GM12878 (cell line): ENCODE measurements at regions not wholly inside any gene's neighbourhood (a gene's known extent, or its start where the extent isn't known, plus 50 kb on each side); places are given as distances from the start of the nearest gene placed in this dataset.

Experiments used
- ATAC-seq: fragments of 200-7000 bp; cut with Tn5 transposase; 3 replicates; pipeline ENCODE4 v1.9.1; 2020; ENCODE audit warnings: mild to moderate bottlenecking, moderate library complexity
- BruUV-seq: library from RNA; stranded (reverse); fragments of 400-500 nt; replicated peaks from 2 replicates; lab custom pipeline; 2021; lab: Mats Ljungman, UMichigan
- CTCF ChIA-PET: fragments of 300-600 bp; sonication (Branson Sonifier 250); formaldehyde crosslinking; extraction: SDS; loops from one replicate; lab custom pipeline; 2021; ENCODE audit warnings: inconsistent platforms; lab: Yijun Ruan, JAX
- POLR2A ChIA-PET: fragments of 350-600 bp; formaldehyde crosslinking; extraction: SDS; loops from one replicate; lab custom pipeline; 2021; ENCODE audit warnings: inconsistent platforms; lab: Charles Lee
- RAD21 ChIA-PET: fragments of 300-600 bp; sonication (Branson Sonifier 250); formaldehyde crosslinking; loops from one replicate; lab custom pipeline; 2023; ENCODE audit warnings: antibody characterized with exemption; ENCODE audit not compliant: unreplicated experiment; lab: Charles Lee
- SMC1A ChIA-PET: fragments of 300-600 bp; sonication (Branson Sonifier 250); formaldehyde crosslinking; loops from one replicate; lab custom pipeline; 2023; ENCODE audit not compliant: unreplicated experiment, uncharacterized antibody; lab: Charles Lee
- DNase-seq: peaks from one replicate; pipeline ENCODE4 v3.0.0-alpha.2; 2011; ENCODE audit warnings: low read depth, low spot score
- FAIRE-seq: peaks from 3 replicates; lab custom pipeline; 2011; peaks lifted over from hg19 to GRCh38; lab: Jason Lieb, UNC
- H2AFZ ChIP-seq: 2 replicates; pipeline ENCODE4 v1.6.0; 2011; ENCODE audit warnings: low read depth, low read length, control low read depth; ENCODE audit not compliant: control insufficient read depth
- H3K27ac ChIP-seq: 2 replicates; pipeline ENCODE4 v1.5.1; 2011; ENCODE audit warnings: control low read depth; ENCODE audit not compliant: control insufficient read depth, insufficient read depth
- H3K27me3 ChIP-seq, 2 experiments: replicated peaks in 1 of 2; 2 replicates each; pipeline versions ENCODE4 v1.6.0 to v1.6.1; 2011; ENCODE audit warnings: low read length in 1 of 2; ENCODE audit not compliant: control insufficient read depth in 2 of 2, insufficient read depth in 2 of 2
- H3K36me3 ChIP-seq, 2 experiments: 2 replicates each; pipeline ENCODE4 v1.5.1; 2011; ENCODE audit warnings: low read length in 1 of 2; ENCODE audit not compliant: control insufficient read depth in 2 of 2, insufficient read depth in 2 of 2
- H3K4me1 ChIP-seq: 2 replicates; pipeline ENCODE4 v1.6.1; 2011; ENCODE audit warnings: mild to moderate bottlenecking, low read length, moderate library complexity, mixed read lengths; ENCODE audit not compliant: control insufficient read depth, insufficient read depth
- H3K4me2 ChIP-seq: 2 replicates; pipeline ENCODE4 v1.6.0; 2011; ENCODE audit warnings: control low read depth; ENCODE audit not compliant: control insufficient read depth, insufficient read depth
- H3K4me3 ChIP-seq: fragments of 200-600 bp; sonication (generic); 2 replicates; pipeline ENCODE4 v1.5.1; 2016
- H3K79me2 ChIP-seq: 2 replicates; pipeline ENCODE4 v1.6.0; 2011; ENCODE audit warnings: low read length; ENCODE audit not compliant: control insufficient read depth, insufficient read depth
- H3K9ac ChIP-seq: 2 replicates; pipeline ENCODE4 v1.8.0; 2011; ENCODE audit warnings: low read length, control low read depth, mixed read lengths; ENCODE audit not compliant: control insufficient read depth, insufficient read depth
- H3K9me3 ChIP-seq: replicated peaks from 3 replicates; pipeline ENCODE4 v1.5.1; 2011; ENCODE audit warnings: mild to moderate bottlenecking, low read length; ENCODE audit not compliant: control insufficient read depth, insufficient read depth
- H4K20me1 ChIP-seq: 2 replicates; pipeline ENCODE4 v1.6.0; 2011; ENCODE audit not compliant: control insufficient read depth, insufficient read depth
- CHD1 ChIP-seq: IDR thresholded peaks from 2 replicates; pipeline ENCODE4 v1.6.1; 2012; ENCODE audit warnings: low read depth, low read length, improper control_type of control experiment
- IRF4 ChIP-seq: IDR thresholded peaks from 2 replicates; pipeline ENCODE4 v1.6.1; 2011; ENCODE audit warnings: low read depth, low read length
- JUNB ChIP-seq: IDR thresholded peaks from 2 replicates; pipeline ENCODE4 v1.6.1; 2016; ENCODE audit warnings: antibody characterized with exemption, mild to moderate bottlenecking
- MEF2B ChIP-seq: fragments of 450-650 bp; IDR thresholded peaks from 2 replicates; pipeline ENCODE4 v1.6.1; 2018; ENCODE audit warnings: mild to moderate bottlenecking, moderate library complexity; ENCODE audit not compliant: partially characterized antibody, poor library complexity, severe bottlenecking
- TCF12 ChIP-seq: IDR thresholded peaks from 2 replicates; pipeline ENCODE4 v1.6.1; 2011; ENCODE audit warnings: low read depth, mild to moderate bottlenecking, low read length
- ZBTB11 ChIP-seq: fragments of 450-650 bp; formaldehyde crosslinking; IDR thresholded peaks from 2 replicates; pipeline ENCODE4 v1.5.0; 2022; ENCODE audit warnings: mild to moderate bottlenecking, missing genetic modification characterization
- WGBS: methylation state at CpG from one replicate; pipeline ENCODE4 v1.1.6; 2016; ENCODE audit warnings: low lambda C conversion rate; ENCODE audit not compliant: insufficient replicate concordance, insufficient coverage; ENCODE audit errors: missing lambda C conversion rate; 5-methylcytosine and 5-hydroxymethylcytosine counted together
- in situ Hi-C: fragments of 300-500 bp; cut with MboI; formaldehyde crosslinking; loops from 9 replicates; pipeline ENCODE4 v1.14.3; 2018; ENCODE audit warnings: mixed read lengths
- intact Hi-C: fragments of 100-400 bp; cut with micrococcal nuclease; formaldehyde crosslinking; loops from one replicate; pipeline ENCODE4 v1.14.2; 2022; ENCODE audit not compliant: unreplicated experiment

- no peak for TF ChIP-seq ZBTB11 (CRISPR knock-in tag)
- TF ChIP-seq MEF2B: no peak
These were observed 322.2 kb downstream of the LMX1A start (continued) for GRCh38 chr1:165034136-165034809.

- Histone ChIP-seq H3K9ac (no peak overlapping the region), H3K27me3 (no peaks in the 10 kb centered on the region), H3K9me3 (no peaks in the 10 kb centered on the region), H3K4me3 (no peak overlapping the region), H3K36me3 (no peaks in the 10 kb centered on the region), H2AFZ (no peak overlapping the region), H3K27ac (no peak overlapping the region), H3K4me1 (no peaks in the 10 kb centered on the region), H3K4me2 (no peak overlapping the region), H4K20me1 (no peaks in the 10 kb centered on the region), H3K79me2 (no peaks in the 10 kb centered on the region)
- ChIA-PET SMC1A (interaction anchor here (0.6 kb wide), 1 partner anchor 57 kb away, joined by 3 read pairs; no protein-coding TSS in a partner anchor), RAD21 (no interaction called here), POLR2A (no interaction called here), CTCF (no interaction called here)
- no peak for FAIRE-seq
- in situ Hi-C loops: no loop called here
- TF ChIP-seq JUNB (no peak), CHD1 (no peak), IRF4 (no peak), TCF12 (no peak)
- intact Hi-C loops: no loop called here
- ATAC-seq: no peak
- DNase-seq: no peak
- BruUV-seq: no TSS peak
- 0% methylated on average over 2 of the region's 2 CpGs for WGBS
These were observed 325.5 kb downstream of the LMX1A start for GRCh38 chr1:165031001-165031400.
